ENCODE measurements at regions not wholly inside any gene's neighbourhood (a gene's known extent, or its start where the extent isn't known, plus 50 kb on each side); places are given as distances from the start of the nearest gene placed in this dataset.

DNA sequence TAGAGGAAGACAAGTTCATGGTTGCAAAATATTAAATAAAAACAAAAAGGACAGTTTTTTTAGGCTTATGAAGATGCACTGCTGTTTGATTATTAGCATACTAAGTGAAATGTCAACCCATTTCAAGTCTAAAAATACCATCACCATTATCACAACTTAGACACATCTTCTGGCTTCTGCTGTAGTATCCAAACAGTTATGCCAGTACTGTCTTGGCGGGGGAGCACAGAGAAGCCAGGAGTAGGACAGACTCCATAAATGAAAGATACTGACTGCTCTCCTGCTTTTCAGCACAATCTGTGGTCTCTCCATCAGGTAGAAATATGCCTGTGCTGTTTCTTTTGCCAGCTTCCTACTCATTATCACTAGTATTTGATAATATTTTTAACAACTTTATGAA, 179.2 kb upstream of the DSEL start:
- H3K4me3 Mint-ChIP-seq (ENCODE audit: unreplicated experiment): no peak overlapping the region
- no peaks in the 10 kb centered on the region for H3K9me3 Mint-ChIP-seq (ENCODE audit: unreplicated experiment)
- H3K4me1 Mint-ChIP-seq (ENCODE audit: low read depth, unreplicated experiment): no peaks in the 10 kb centered on the region
- DNase-seq: no peak
- H3K36me3 Mint-ChIP-seq (ENCODE audit: unreplicated experiment): peaks cover 1% of the 10 kb centered on the region
- H3K27ac Mint-ChIP-seq (ENCODE audit: unreplicated experiment): no peak overlapping the region
- TF ChIP-seq CTCF (IDR thresholded peaks at IDR 0.05; ENCODE audit: partially characterized antibody, unreplicated experiment): no peak
- peaks cover 2% of the 10 kb centered on the region for H3K27me3 Mint-ChIP-seq (ENCODE audit: unreplicated experiment)

- H3K27me3 Mint-ChIP-seq (ENCODE audit: unreplicated experiment): peaks cover 2% of the 10 kb centered on the region
- no peaks in the 10 kb centered on the region for H3K36me3 Mint-ChIP-seq (ENCODE audit: unreplicated experiment)
- no peak overlapping the region for H3K4me3 Mint-ChIP-seq (ENCODE audit: unreplicated experiment)
These were observed 178.3 kb upstream of the DSEL start for GRCh38 chr18:67694787-67695186.

DNA sequence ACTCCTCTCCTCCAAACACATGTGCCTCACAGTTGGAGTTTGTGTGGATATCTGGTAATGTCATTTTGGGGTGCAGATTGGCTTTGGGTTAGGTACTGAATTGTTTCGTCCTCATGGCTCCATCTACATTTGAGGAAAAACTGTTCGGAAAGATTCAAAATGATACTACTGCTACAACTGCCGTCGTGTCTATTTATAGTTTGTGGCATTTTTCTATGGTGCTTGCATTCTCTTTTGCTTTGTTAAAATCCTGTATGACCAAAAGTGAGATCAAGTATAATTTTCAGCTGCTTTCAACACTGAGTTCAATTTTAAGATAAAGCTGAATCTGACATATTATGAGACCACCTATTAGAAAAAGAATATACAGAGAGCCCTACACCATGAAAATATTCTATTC, 176.3 kb upstream of the DSEL start:
- Mint-ChIP-seq H3K36me3 (ENCODE audit: unreplicated experiment) (no peaks in the 10 kb centered on the region), H3K4me1 (ENCODE audit: low read depth, unreplicated experiment) (no peaks in the 10 kb centered on the region), H3K27me3 (ENCODE audit: unreplicated experiment) (peaks cover 2% of the 10 kb centered on the region), H3K9me3 (ENCODE audit: unreplicated experiment) (peaks cover 2% of the 10 kb centered on the region), H3K27ac (ENCODE audit: unreplicated experiment) (no peak overlapping the region), H3K4me3 (ENCODE audit: unreplicated experiment) (no peak overlapping the region)
- no peak for DNase-seq
- TF ChIP-seq CTCF (IDR thresholded peaks at IDR 0.05; ENCODE audit: partially characterized antibody, unreplicated experiment): no peak

More at GRCh38 chr18:67694787-67695186, 178.3 kb upstream of the DSEL start:
- Mint-ChIP-seq H3K27ac (ENCODE audit: unreplicated experiment) (no peak overlapping the region), H3K4me1 (ENCODE audit: low read depth, unreplicated experiment) (no peaks in the 10 kb centered on the region), H3K9me3 (ENCODE audit: unreplicated experiment) (no peaks in the 10 kb centered on the region)
- no peak for DNase-seq
- no peak for TF ChIP-seq CTCF (IDR thresholded peaks at IDR 0.05; ENCODE audit: partially characterized antibody, unreplicated experiment)

- no peak for DNase-seq
- H3K4me3 Mint-ChIP-seq (ENCODE audit: unreplicated experiment): no peak overlapping the region
- H3K27ac Mint-ChIP-seq (ENCODE audit: unreplicated experiment): no peak overlapping the region
- no peaks in the 10 kb centered on the region for H3K4me1 Mint-ChIP-seq (ENCODE audit: low read depth, unreplicated experiment)
- no peak for TF ChIP-seq CTCF (IDR thresholded peaks at IDR 0.05; ENCODE audit: partially characterized antibody, unreplicated experiment)
- no peaks in the 10 kb centered on the region for H3K9me3 Mint-ChIP-seq (ENCODE audit: unreplicated experiment)
- H3K27me3 Mint-ChIP-seq (ENCODE audit: unreplicated experiment): peaks cover 1% of the 10 kb centered on the region
- no peaks in the 10 kb centered on the region for H3K36me3 Mint-ChIP-seq (ENCODE audit: unreplicated experiment)
These were observed 166.0 kb upstream of the DSEL start for GRCh38 chr18:67682516-67682915.

DNA sequence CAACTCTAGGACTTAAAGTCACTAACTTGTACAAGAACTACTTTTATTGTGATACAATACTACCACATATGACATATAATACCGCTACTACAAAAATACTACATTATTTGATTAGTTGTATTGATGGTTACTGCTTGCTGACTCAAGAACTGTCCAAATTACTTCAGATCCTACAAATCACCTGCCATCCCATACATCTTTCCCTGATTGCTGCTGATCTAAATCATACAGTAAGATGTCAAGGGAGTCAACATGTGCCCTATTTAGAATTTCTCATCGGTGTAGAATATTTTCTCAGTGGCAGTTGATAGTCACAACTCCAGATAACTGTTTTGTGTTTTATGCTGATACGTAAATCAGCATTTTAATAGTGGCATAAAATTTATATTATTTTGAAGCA, 161.0 kb upstream of the DSEL start:
- DNase-seq: no peak
- Mint-ChIP-seq H3K27ac (ENCODE audit: unreplicated experiment) (no peak overlapping the region), H3K27me3 (ENCODE audit: unreplicated experiment) (peaks cover 1% of the 10 kb centered on the region), H3K36me3 (ENCODE audit: unreplicated experiment) (no peaks in the 10 kb centered on the region), H3K4me1 (ENCODE audit: low read depth, unreplicated experiment) (no peaks in the 10 kb centered on the region), H3K4me3 (ENCODE audit: unreplicated experiment) (no peak overlapping the region), H3K9me3 (ENCODE audit: unreplicated experiment) (no peaks in the 10 kb centered on the region)
- TF ChIP-seq CTCF (IDR thresholded peaks at IDR 0.05; ENCODE audit: partially characterized antibody, unreplicated experiment): no peak

Data from glutamatergic neuron (in vitro differentiated cells).